HuH-7 (cell line): ENCODE measurements at regions not wholly inside any gene's neighbourhood (a gene's known extent, or its start where the extent isn't known, plus 50 kb on each side); places are given as distances from the start of the nearest gene placed in this dataset.

ENCODE experiments used
- DNase-seq: peaks from one replicate; pipeline ENCODE4 v3.0.0; 2011; ENCODE audit warnings: low spot score

DNA sequence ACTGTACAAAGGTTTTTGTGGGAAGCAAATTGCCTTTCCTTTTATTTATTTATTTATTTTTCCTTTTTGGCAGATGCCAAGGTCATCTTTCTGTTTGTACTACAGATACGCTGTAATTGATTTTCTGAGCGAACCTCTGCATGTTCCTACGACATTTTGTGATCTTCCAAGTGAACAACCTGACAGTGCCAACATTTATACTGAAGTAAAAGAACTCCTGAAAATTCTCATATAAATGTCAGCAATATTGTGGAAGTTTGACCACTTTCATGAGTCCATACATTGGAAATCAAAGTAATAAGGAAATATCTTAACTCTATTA is 86.8 kb upstream of the EEPD1 start:
- DNase-seq, result no peak

DNA sequence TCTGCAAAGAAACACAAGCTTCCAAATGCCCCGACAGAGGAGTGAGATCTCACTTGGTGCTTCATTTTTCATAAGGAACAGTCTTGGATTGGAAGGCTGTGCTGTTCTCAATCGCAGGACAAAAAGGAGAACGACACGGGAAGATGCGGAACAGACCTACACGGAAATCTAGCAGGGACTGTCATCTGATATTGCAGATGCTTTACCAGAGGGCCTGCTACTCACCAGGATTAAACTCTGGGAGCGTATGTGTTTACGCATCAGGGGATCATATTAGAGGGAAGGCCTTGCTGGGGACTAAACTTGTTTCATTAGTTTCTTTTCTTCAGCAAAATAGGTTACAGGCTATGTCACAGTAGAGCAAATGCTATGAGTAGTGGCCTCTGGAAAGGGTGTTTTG is 82.8 kb upstream of the EEPD1 start:
- no peak for DNase-seq

DNA sequence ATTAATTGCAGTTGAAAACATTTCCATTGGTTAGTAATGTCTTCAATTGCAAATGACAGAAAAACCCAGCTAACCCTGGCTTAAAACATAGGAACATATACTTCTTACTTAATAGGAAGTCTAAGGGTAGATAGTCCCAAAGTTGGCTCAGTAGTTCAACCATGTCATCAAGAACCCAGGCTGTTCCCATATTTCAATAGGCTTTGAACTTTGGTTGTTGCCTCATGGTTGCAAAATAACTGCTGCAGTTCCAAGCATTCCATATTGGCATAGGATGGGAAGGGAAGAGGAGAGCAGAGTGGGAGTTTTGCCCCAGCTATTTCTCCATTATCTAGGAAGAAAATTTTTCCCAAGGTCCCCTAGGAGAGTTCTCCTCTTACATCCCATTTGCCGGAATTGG is 81.4 kb upstream of the EEPD1 start:
- no peak for DNase-seq

DNA sequence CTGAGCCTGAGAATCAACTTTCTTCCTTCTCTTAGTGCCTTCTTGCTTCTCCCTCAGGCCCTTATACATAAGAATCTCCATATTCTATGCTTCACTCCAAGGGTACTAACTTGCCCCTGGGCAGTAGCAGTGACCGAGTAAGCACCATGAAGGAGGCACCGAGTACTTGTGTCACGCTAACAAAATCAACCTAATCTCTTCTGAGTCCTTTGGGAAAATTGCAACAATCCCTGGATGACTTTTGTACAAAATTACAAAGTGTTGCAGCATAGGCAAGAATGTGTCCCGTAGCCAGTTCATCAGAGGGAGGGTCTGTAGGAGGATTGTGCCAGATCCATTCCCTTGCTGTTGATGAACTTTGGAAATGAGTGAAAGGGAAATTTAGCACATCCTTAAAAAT is 80.4 kb upstream of the EEPD1 start:
- DNase-seq, result no peak

DNA sequence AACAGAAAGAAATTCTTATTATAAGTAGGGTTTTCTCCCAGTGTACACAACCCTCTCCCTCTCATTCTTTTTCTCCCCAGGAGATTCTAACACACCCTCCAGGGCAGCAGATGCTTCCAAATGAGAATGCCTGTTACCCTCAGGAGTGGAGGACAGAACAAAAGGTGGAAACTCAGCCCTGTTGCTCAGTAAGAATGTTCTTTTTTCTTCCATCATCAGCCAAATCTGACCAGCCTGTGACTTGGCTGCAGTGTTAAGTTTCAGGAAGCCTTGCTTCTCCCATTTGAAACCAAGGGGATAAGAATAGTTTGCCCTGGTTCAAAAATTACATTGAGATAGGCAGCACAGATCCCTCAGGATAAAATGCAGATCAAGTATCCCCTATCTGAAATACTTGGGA is 77.5 kb upstream of the EEPD1 start:
- DNase-seq, result no peak

DNA sequence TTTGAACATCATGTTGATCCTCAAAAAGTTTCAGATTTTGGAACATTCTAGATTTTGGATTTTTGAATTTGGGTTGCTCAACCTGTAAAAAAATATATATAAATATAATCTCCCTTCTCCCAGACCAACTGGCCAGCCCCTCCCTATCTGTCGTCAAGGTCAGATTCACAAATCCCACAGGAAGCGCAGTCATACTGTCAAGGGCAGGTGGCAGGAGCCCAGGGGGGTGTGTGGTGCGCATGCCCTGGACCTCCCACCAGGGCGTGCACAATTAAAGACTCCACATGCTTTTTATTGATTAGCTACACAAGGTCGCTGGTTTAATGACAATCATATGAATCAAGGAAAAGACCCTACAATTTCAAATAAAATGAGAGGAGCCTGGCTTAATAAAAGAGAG is 77.0 kb upstream of the EEPD1 start:
- no peak for DNase-seq

DNA sequence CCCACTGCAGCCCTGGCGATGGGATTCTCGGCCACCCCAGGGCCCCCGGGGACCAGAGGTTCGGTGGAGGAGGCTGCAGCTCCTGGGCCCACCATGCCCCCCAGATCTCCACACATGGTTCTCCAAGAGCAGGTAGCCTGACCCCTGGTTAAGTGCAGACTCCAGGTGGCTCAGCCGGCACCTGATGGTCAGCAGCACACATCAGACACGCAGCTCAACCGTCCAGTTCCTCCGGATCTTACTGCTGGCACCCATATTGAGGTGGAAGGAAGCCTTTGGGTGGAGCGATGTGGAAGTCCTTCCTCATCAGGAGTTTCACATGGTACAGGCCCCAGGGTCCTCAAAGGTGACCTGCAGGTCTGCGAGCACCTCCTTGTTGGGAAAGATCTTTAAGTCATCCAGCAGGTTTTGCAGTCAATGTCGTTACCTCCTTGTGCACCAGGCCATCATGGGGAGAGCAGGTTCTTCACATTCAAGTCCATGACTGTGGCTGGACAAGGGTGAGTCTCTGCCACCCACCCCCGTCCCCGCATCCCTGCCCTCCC is 74.2 kb upstream of the EEPD1 start:
- no peak for DNase-seq

DNA sequence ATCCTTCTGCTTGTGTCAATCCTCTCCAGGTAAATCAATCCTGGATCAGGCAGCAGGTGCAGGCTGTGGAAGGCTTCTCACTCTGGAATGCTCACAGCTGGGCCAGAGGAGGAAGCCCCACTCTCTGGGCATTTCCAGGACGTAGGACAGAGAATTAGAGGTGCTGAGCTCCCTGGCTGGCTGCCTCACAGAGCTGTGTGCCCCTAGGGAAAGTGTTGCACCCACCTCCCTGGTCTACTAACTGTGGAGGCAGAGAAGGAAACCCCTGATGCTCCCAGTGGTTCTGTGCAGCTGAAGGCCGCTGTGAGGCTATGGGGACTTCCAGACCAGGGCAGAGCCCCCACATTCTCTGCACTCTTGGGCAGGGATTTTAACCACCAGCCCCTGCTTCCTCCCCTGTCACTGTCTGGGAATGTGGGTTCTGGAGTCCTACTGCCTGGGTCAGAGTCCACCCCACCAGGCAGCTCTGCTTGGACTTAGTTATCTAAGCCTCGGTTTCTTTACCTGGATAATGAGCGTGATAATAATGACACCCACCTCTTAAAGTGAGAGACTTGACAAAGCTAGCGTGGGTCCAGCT is 73.5 kb upstream of the EEPD1 start:
- DNase-seq, result no peak

DNA sequence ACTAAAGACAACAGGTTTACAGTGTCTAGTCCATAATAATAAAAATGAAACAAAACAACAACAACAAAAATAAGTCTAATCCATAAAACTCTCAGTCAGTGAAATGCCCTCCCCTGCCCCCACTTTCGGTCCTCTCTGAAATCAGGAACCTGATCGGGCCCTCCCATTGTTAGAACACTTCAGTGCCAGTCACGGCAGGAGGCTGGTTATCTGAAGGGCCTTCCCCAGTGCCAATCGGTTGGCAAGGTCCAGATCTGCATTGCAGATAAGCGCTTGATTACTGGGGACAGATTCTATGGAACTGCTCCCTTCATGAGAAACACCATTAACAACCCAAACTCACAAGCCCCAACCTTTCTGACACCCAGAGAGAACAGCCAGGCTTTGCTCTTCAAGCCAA is 72.2 kb upstream of the EEPD1 start:
- DNase-seq, result no peak

DNA sequence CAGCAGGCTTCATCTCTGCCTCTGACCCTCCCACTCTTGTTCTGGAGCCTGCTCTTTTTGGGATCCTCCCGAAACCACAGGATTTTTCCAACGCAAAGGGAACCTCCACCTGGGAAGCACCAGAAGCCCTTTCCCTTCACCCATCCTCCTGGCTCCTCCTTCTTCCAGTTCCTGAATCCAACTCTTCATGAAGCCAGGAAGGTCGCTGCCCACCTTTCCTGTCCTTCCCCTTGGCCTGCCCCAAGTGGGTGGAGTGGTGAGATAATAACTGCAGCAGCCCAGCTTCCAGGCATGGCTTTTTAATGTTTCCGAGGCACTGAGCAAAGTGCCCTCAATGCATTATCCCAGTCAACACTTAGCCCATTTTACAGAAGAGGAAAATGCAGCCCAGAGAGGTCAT is 70.8 kb upstream of the EEPD1 start:
- no peak for DNase-seq

DNA sequence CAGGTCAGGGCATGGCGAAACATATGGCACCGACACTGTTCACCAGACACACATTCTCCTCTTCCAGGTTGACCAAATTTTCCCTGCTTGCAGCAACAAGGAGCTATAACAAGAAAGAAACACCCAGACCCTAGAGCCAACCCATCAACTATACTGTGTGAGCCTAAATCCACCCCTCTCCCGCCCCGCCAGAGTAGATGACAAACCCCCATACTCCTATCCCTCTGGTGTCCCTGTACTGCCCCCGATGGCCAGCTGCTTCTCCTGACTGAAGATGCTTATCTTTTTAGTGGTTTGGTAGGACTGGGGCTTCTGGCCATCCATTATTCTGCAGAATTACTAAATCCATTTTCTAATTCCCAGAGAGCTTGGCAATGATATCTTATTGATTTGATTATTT is 70.1 kb upstream of the EEPD1 start:
- no peak for DNase-seq

DNA sequence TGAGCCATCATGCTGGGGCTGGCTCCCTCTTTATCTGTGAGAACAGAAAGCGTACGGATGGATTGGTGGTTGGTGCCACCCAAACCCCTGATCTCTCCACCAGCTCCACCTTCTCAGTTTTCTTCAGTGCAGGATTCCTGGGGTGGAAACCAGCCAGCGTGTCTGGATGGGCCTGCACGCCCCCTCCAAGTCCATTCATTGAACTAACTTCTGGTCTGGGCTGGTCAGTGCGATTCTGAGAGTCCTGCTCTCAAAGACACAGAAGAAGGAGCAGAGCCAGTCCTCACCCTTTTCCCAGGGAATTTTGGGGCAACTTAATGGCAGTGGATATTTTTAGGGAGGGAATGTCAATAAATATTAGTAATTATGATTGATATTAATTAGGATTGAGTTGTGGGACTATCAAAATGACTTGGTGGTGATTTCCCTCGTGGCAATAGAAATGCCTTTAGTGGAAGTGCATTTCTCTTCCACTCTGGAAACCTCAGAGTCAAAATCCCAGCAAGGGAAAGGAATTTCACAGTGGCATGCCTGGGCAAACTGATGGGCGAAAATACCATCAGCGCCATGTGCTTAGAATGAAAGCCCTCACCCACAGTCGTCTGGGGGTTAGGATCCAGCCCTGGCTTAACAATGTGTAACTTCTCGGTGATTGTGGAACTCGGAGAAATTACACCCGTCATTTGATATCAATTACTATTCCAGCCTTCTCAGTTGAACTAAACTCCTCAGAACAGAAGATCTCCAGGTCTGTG is 69.3 kb upstream of the EEPD1 start:
- DNase-seq, result no peak

DNA sequence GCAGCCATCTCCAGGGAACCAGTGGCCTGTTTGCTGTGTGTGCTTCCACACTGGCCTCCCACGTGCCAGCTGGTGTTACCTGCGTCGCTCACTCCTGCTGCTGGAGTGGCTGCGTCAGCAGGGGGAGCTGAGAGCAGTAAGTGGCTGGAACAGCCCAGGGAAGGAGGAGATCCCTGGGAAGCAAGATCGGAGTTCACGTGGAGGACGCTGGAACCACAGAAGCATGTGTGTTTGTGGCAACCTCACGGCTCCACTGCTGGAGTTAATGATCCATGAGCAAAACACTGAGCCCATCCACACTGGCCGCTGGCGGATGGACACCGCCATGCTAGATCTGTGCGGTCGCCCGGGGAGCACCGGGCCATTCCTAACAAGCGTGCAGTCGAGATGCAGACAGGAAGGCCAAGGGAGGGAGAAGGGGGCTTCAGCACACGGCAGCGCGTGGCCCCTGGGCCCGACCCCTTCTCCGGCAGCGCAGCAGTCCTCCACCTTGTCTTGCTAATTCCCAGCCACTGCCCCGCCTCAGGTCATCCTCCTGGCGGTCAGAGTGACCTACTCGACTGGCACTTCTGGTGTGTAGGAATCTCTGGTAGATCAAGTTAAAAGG is 68.5 kb upstream of the EEPD1 start:
- peak; percentile 78 for DNase-seq

DNA sequence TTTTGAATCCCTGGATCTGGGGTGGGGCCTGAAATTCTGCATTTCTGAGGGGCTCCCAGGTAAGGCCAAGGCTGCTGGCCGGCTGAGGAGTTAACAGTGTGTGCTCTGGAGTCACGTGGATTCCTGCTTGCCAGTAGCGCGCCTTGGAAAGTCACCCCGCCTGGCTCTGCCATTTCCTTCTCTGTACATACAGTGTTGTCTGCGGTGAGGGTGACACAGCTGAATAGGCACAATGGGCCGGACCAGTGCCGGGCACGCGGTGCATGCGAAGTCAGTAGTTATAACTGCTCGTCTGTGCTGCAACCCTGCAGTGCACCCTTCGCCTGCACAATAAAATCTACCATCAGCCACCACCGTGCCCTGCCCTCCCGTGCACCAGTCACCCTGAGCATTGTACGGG is 68.0 kb upstream of the EEPD1 start:
- no peak for DNase-seq

DNA sequence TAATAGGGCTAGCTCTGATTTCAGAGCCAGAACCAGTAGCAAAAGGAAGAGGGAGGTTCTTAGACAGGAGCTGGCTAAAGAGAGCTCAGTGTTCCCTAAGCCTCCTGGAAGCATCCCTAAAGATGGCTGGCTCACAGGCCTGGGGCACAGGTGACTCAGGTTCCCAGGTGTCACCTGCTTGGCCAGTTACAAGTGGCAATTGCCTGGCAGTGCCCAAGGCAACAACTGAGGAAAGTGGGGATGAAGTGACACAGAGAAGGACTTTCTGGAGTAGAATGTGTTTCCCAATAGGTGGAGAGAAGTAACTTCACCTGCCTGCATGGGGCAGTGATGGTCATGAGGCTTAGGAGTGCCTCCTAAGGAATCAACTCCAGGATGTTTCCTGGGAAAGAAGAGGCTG is 66.5 kb upstream of the EEPD1 start:
- no peak for DNase-seq

DNA sequence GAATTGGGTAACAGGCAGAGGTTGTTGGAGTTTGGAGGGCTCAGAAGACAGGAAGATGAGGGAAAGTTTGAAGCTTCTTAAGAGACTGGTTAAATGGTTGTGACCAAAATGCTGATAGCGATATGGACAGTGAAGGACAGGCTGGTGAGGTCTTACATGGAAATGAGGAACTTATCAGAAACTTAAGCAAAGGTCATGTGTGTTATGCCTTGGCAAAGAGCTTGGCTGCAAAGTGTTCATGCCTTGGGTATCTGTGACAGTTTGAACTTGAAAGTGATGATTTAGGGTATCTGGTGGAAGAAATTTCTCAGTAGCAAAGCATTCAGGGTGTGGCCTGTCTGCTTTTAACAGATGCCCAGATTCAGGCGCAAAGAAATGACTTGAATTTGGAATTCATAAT is 64.5 kb upstream of the EEPD1 start:
- DNase-seq, result no peak

DNA sequence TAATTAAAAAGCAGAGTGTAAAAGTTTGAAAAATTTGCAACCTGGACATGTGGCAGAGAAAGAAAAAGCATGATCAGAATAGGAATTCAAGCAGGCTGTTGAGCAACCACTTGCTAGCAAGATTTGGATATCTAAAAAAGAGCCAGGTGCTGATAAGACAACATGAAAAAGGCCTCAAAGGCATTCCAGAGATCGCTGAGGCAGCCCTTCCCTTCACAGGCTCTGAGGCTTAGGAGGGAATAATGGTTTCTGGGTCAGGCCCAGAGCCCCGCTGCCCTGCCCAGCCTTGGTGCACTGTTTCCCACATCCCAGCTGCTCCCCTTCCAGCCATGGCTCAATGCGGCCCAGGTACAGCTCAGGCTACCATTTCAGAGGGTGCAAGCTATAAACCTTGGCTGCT is 64.1 kb upstream of the EEPD1 start:
- DNase-seq, result no peak

DNA sequence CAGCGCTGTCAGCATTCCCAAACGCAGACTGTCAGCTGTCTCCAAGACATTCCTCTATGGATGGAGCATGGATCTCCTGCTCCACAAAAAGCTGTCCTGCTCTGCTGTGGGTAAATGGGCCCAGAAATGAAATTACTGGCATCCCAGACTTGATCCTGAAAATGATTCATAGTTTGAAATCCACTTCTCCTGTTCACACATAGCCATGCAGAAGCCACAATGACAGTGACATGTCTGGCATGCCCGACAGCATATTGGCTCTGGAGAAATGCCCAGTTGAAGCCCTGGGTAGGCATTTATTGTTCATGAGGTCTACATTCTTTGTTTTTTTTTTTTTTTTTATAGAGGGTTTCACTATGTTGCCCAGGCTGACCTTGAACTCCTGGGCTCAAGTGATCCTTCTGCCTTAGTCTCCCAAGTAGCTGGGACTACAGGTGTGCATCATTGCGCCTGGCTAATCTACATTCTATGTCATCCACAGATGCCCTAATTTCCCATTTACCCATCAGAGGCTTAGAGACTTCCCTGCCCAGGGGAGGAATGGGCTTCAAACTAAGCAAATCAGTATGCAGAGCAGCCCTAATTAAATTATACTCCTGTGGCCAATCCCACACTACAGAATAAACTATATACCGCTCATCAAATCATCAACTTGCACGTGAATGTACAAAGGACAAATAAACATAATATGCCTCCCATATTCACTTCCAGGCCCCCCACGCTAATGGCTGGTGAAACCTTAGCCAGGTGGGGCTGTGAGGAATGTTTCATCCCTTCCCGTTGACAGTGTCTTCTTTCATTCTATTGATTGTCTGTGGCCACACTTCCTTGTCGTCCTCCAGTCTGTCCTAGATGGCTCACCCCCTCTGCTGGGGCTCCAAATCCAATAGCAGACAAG is 61.8 kb upstream of the EEPD1 start:
- no peak for DNase-seq

DNA sequence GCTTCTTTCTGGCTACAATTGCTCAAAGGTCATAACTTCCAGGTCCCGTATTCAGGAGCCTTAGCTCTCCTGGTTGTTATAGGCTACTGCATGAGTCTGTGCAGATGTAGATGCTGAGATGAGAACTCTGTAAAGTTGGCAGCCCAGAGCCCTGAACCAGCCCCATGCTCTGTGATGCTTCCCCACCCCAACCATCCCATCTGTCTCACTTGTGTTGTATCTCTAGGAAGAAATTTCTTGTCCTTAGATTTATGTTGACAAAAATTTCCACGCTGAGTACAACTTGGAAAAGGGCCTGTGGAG is 61.2 kb upstream of the EEPD1 start:
- DNase-seq, result no peak

DNA sequence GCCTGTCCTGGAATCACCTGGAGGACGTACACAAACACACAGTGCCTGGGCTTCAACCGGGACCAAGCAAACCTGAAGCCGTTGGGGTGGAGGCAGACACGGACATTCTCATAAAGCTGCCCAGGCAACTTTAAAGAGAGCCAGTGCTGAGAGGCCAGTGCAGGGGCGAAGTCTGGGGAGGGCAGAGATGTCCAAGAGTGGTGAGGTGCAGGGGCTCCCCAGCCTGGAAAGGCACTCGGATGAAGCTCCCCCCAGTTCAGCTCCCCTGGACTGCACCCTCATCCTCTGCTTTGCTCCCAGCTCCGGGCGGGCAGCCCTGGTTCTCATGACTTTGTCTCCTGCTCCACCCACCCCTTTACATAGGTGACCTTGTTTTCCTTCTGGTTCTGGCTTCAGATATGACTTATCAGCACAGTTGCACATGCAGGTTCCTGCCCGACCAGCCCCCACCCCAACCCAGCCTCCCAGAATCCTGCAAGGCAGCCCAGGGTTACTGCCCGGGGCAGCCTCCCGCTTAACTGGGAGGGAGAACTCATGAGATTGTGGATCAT is 60.8 kb upstream of the EEPD1 start:
- DNase-seq, result no peak

DNA sequence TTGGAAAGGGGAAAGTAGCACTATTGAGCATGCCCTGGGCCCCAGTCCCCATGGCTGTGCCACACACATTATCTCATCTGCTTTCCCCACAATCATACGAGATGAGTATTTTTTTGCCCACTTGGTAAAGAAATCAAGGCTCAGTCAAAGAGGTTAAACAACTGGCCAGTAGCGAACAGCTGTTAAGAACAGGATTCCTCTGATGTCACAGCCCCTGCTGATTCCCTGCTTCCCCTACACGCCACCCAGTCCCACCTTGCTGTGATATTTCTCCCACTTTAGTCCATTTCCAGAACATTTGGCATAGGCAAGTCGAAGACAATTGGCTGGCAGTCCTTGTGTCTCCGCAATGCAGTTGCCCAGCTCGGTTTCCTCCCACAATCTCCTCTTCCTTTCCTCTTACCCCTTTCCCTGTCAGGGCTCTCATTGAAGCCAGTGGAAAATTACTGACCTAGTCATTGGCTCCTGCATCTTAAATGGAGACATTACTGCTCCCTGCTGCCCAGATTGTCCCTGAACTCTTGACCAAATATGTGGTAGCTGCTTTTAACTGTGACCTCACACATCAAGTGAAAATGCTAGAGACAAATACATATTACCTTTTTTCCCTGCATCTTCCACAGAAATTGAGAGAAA is 56.5 kb upstream of the EEPD1 start:
- peak; percentile 64 for DNase-seq

DNA sequence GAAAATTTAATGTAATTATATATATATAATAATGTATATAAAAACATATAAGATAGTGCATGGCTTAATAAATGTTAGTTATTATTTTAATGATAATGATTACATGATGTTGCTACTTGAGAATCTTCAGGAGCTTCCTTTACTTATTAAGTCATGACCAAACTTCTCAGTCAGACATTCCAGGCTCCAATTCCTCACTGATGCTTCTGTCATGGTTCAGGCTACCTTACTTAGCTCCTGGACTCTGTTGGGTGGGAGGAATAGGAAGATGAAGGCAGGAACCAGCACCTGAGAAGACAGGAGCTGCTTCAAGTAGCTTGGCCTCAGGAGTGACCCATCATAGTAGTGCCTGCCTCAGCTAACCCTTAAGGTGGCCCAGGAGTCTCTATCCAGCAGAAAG is 55.0 kb upstream of the EEPD1 start:
- no peak for DNase-seq
